WTC11 (cell line): ENCODE measurements at regions not wholly inside any gene's neighbourhood (a gene's known extent, or its start where the extent isn't known, plus 50 kb on each side); places are given as distances from the start of the nearest gene placed in this dataset.

Experiments
- ATAC-seq: fragments of 200-7000 bp; cut with Tn5 transposase; 2 replicates; pipeline ENCODE4 v1.10.0; 2021; ENCODE audit warnings: mild to moderate bottlenecking, moderate library complexity
- CTCF ChIA-PET: fragments of 300-600 bp; sonication (Branson Sonifier 250); formaldehyde crosslinking; loops from one replicate; lab custom pipeline; 2021; ENCODE audit warnings: antibody characterized with exemption; lab: Charles Lee
- POLR2A ChIA-PET: fragments of 350-600 bp; sonication (Branson Sonifier 250); formaldehyde crosslinking; loops from one replicate; lab custom pipeline; 2021; ENCODE audit warnings: antibody characterized with exemption; lab: Charles Lee
- DNase-seq: peaks from one replicate; pipeline ENCODE4 v3.0.0; 2021; ENCODE audit warnings: low spot score
- H3K27ac Mint-ChIP-seq: 2 replicates; pipeline ENCODE4 v1.8.0; 2021; ENCODE audit warnings: mixed read lengths
- H3K27me3 Mint-ChIP-seq: 2 replicates; pipeline ENCODE4 v1.8.0; 2021; ENCODE audit warnings: low read depth, mild to moderate bottlenecking, moderate library complexity, mixed read lengths
- H3K36me3 Mint-ChIP-seq: 2 replicates; pipeline ENCODE4 v1.8.0; 2021; ENCODE audit warnings: mixed read lengths
- H3K4me1 Mint-ChIP-seq: 2 replicates; pipeline ENCODE4 v1.8.0; 2022; ENCODE audit warnings: mixed read lengths
- H3K4me3 Mint-ChIP-seq: 2 replicates; pipeline ENCODE4 v1.8.0; 2021; ENCODE audit warnings: mild to moderate bottlenecking, moderate library complexity, mixed read lengths
- H3K9me3 Mint-ChIP-seq: 2 replicates; pipeline ENCODE4 v1.8.0; 2021; ENCODE audit warnings: mixed read lengths
- ATF1 ChIP-seq: sonication (generic); formaldehyde crosslinking; IDR thresholded peaks from 2 replicates; pipeline ENCODE4 v1.8.1; 2023; ENCODE audit warnings: mild to moderate bottlenecking, moderate library complexity, missing genetic modification reagents
- CREB1 ChIP-seq: sonication (generic); formaldehyde crosslinking; IDR thresholded peaks from 2 replicates; pipeline ENCODE4 v1.8.0; 2023; ENCODE audit warnings: mild to moderate bottlenecking, missing genetic modification reagents
- CREM ChIP-seq: sonication (generic); formaldehyde crosslinking; IDR thresholded peaks from 2 replicates; pipeline ENCODE4 v1.8.1; 2022; ENCODE audit warnings: mild to moderate bottlenecking, missing genetic modification reagents, moderate library complexity
- ELF4 ChIP-seq: sonication (generic); formaldehyde crosslinking; IDR thresholded peaks from 2 replicates; pipeline ENCODE4 v1.8.1; 2022; ENCODE audit warnings: low read depth, mild to moderate bottlenecking, moderate library complexity, missing genetic modification reagents
- HMGA2 ChIP-seq: fragments of 250-450 bp; sonication (Bioruptor Pico); IDR thresholded peaks from 2 replicates; pipeline ENCODE4 v1.4.0; 2021; ENCODE audit warnings: mild to moderate bottlenecking, moderate library complexity
- JUN ChIP-seq: sonication (generic); formaldehyde crosslinking; IDR thresholded peaks from 2 replicates; pipeline ENCODE4 v1.8.0; 2023; ENCODE audit warnings: mild to moderate bottlenecking, missing genetic modification reagents
- MYBL2 ChIP-seq: sonication (generic); formaldehyde crosslinking; IDR thresholded peaks from 2 replicates; pipeline ENCODE4 v1.8.1; 2023; ENCODE audit warnings: mild to moderate bottlenecking, moderate library complexity, missing genetic modification reagents
- NFE2L1 ChIP-seq: sonication (generic); formaldehyde crosslinking; IDR thresholded peaks from 2 replicates; pipeline ENCODE4 v1.8.1; 2023; ENCODE audit warnings: missing genetic modification reagents
- SMAD4 ChIP-seq: sonication (generic); formaldehyde crosslinking; IDR thresholded peaks from 2 replicates; pipeline ENCODE4 v1.8.0; 2022; ENCODE audit warnings: mild to moderate bottlenecking, missing genetic modification reagents
- ZNF263 ChIP-seq: sonication (generic); formaldehyde crosslinking; IDR thresholded peaks from 2 replicates; pipeline ENCODE4 v1.8.1; 2022; ENCODE audit warnings: low read depth, mild to moderate bottlenecking, moderate library complexity, missing genetic modification reagents
- ZNF396 ChIP-seq: fragments of 250-450 bp; sonication (Bioruptor Pico); IDR thresholded peaks from 2 replicates; pipeline ENCODE4 v1.8.0; 2021; ENCODE audit warnings: mild to moderate bottlenecking, moderate library complexity, borderline replicate concordance
- ZNF671 ChIP-seq: fragments of 250-450 bp; sonication (Bioruptor Pico); IDR thresholded peaks from 2 replicates; pipeline ENCODE4 v1.8.0; 2021; ENCODE audit warnings: mild to moderate bottlenecking
- TF ChIP-seq, protein P1 (sequence below): sonication (generic); formaldehyde crosslinking; IDR thresholded peaks from 2 replicates; pipeline ENCODE4 v1.8.0; 2022; ENCODE audit warnings: missing genetic modification reagents
- TF ChIP-seq, protein P2 (sequence below): fragments of 250-450 bp; sonication (Bioruptor Pico); IDR thresholded peaks from 2 replicates; pipeline ENCODE4 v1.9.0; 2021; ENCODE audit warnings: moderate library complexity, mild to moderate bottlenecking, inconsistent platforms, borderline replicate concordance
- TF ChIP-seq, protein P3 (sequence below): fragments of 250-450 bp; sonication (Bioruptor Pico); IDR thresholded peaks from 2 replicates; pipeline ENCODE4 v1.9.0; 2021; ENCODE audit warnings: mild to moderate bottlenecking
- TF ChIP-seq, protein P4 (sequence below): sonication (generic); formaldehyde crosslinking; IDR thresholded peaks from 2 replicates; pipeline ENCODE4 v1.8.0; 2023; ENCODE audit warnings: mild to moderate bottlenecking, missing genetic modification reagents
- TF ChIP-seq, protein P5 (sequence below): fragments of 250-450 bp; sonication (Bioruptor Pico); conservative IDR thresholded peaks from 2 replicates; pipeline ENCODE4 v1.9.0; 2021; ENCODE audit warnings: mild to moderate bottlenecking
- TF ChIP-seq, protein P6 (sequence below): sonication (generic); formaldehyde crosslinking; IDR thresholded peaks from 2 replicates; pipeline ENCODE4 v1.8.0; 2022; ENCODE audit warnings: mild to moderate bottlenecking, missing genetic modification reagents

DNA sequence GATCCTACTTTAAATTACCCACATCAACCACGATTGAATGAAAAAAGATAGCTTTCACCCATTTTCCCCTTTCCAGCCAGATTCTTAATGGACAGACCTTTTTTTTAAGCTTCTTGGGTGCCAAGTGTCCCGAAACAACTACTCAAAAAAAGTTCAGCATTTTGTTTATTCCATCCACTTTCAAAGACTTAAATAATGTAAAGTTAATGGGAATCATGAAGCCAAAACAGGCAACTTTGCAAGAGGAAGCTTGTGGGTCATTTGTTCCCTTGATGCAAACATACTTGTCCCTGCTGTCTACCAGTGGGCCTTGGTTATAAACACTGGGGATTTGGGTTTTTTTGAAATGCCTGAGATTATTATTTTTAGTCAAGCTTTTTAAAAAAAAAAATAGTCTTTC is 414.0 kb upstream of the PSMD7 start:
- DNase-seq (no peak), ATAC-seq (no peak)
- no peaks in the 10 kb centered on the region for H3K36me3 Mint-ChIP-seq
- H3K9me3 Mint-ChIP-seq, result no peaks in the 10 kb centered on the region
- H3K27ac Mint-ChIP-seq, result no peak overlapping the region
- TF ChIP-seq, protein P1, sequence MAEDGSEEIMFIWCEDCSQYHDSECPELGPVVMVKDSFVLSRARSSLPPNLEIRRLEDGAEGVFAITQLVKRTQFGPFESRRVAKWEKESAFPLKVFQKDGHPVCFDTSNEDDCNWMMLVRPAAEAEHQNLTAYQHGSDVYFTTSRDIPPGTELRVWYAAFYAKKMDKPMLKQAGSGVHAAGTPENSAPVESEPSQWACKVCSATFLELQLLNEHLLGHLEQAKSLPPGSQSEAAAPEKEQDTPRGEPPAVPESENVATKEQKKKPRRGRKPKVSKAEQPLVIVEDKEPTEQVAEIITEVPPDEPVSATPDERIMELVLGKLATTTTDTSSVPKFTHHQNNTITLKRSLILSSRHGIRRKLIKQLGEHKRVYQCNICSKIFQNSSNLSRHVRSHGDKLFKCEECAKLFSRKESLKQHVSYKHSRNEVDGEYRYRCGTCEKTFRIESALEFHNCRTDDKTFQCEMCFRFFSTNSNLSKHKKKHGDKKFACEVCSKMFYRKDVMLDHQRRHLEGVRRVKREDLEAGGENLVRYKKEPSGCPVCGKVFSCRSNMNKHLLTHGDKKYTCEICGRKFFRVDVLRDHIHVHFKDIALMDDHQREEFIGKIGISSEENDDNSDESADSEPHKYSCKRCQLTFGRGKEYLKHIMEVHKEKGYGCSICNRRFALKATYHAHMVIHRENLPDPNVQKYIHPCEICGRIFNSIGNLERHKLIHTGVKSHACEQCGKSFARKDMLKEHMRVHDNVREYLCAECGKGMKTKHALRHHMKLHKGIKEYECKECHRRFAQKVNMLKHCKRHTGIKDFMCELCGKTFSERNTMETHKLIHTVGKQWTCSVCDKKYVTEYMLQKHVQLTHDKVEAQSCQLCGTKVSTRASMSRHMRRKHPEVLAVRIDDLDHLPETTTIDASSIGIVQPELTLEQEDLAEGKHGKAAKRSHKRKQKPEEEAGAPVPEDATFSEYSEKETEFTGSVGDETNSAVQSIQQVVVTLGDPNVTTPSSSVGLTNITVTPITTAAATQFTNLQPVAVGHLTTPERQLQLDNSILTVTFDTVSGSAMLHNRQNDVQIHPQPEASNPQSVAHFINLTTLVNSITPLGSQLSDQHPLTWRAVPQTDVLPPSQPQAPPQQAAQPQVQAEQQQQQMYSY (CRISPR knock-in tag), result no peak
- TF ChIP-seq SMAD4 (CRISPR knock-in tag) (no peak), JUN (CRISPR knock-in tag) (no peak), ZNF263 (no peak), ATF1 (CRISPR knock-in tag) (no peak), NFE2L1 (CRISPR knock-in tag) (no peak), HMGA2 (no peak), ZNF396 (no peak), CREM (CRISPR knock-in tag) (no peak), ZNF671 (CRISPR knock-in tag) (no peak), MYBL2 (CRISPR knock-in tag) (no peak), ELF4 (CRISPR knock-in tag) (no peak), CREB1 (no peak)
- TF ChIP-seq, protein P2, sequence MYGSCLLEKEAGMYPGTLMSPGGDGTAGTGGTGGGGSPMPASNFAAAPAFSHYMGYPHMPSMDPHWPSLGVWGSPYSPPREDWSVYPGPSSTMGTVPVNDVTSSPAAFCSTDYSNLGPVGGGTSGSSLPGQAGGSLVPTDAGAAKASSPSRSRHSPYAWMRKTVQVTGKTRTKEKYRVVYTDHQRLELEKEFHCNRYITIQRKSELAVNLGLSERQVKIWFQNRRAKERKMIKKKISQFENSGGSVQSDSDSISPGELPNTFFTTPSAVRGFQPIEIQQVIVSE, result no peak
- TF ChIP-seq, protein P3, sequence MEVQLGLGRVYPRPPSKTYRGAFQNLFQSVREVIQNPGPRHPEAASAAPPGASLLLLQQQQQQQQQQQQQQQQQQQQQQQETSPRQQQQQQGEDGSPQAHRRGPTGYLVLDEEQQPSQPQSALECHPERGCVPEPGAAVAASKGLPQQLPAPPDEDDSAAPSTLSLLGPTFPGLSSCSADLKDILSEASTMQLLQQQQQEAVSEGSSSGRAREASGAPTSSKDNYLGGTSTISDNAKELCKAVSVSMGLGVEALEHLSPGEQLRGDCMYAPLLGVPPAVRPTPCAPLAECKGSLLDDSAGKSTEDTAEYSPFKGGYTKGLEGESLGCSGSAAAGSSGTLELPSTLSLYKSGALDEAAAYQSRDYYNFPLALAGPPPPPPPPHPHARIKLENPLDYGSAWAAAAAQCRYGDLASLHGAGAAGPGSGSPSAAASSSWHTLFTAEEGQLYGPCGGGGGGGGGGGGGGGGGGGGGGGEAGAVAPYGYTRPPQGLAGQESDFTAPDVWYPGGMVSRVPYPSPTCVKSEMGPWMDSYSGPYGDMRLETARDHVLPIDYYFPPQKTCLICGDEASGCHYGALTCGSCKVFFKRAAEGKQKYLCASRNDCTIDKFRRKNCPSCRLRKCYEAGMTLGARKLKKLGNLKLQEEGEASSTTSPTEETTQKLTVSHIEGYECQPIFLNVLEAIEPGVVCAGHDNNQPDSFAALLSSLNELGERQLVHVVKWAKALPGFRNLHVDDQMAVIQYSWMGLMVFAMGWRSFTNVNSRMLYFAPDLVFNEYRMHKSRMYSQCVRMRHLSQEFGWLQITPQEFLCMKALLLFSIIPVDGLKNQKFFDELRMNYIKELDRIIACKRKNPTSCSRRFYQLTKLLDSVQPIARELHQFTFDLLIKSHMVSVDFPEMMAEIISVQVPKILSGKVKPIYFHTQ (CRISPR knock-in tag), result no peak
- TF ChIP-seq, protein P4, sequence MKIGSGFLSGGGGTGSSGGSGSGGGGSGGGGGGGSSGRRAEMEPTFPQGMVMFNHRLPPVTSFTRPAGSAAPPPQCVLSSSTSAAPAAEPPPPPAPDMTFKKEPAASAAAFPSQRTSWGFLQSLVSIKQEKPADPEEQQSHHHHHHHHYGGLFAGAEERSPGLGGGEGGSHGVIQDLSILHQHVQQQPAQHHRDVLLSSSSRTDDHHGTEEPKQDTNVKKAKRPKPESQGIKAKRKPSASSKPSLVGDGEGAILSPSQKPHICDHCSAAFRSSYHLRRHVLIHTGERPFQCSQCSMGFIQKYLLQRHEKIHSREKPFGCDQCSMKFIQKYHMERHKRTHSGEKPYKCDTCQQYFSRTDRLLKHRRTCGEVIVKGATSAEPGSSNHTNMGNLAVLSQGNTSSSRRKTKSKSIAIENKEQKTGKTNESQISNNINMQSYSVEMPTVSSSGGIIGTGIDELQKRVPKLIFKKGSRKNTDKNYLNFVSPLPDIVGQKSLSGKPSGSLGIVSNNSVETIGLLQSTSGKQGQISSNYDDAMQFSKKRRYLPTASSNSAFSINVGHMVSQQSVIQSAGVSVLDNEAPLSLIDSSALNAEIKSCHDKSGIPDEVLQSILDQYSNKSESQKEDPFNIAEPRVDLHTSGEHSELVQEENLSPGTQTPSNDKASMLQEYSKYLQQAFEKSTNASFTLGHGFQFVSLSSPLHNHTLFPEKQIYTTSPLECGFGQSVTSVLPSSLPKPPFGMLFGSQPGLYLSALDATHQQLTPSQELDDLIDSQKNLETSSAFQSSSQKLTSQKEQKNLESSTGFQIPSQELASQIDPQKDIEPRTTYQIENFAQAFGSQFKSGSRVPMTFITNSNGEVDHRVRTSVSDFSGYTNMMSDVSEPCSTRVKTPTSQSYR (CRISPR knock-in tag), result no peak
- TF ChIP-seq, protein P5, sequence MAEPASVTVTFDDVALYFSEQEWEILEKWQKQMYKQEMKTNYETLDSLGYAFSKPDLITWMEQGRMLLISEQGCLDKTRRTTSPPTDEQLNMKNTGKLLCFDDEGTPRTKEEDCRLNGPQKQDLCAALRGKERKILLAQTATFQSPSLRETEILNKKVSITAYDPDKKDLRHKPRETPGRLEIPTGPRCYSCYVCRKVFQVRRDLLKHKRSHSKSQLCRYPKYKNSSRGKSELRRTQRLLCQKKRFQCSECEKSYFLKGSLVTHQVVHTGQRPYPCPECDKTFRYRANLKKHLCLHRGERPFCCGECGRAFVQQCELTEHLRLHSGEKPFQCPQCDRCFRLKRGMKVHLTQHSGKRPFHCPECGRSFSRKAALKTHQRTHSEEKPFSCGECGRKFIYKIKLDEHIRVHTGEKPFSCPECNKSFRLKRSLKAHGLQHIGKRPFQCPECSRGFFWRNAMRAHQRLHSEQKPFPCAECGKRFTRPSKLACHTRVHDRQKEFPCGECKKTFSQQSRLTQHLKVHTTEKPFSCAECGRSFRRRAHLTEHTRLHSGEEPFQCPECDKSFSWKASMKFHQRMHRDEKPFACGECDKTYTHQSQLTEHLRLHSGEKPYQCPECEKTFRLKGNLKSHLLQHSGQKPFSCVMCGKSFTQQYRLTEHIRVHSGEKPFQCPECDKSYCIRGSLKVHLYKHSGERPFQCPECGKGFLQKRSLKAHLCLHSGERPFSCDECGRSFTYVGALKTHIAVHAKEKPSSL (CRISPR knock-in tag), result no peak
- TF ChIP-seq, protein P6, sequence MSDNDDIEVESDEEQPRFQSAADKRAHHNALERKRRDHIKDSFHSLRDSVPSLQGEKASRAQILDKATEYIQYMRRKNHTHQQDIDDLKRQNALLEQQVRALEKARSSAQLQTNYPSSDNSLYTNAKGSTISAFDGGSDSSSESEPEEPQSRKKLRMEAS (CRISPR knock-in tag), result no peak
- H3K27me3 Mint-ChIP-seq, result no peaks in the 10 kb centered on the region
- ChIA-PET CTCF (interaction anchor here (1.2 to 3.2 kb wide), 3 partner anchors 74 to 344 kb away, joined by 7 to 10 read pairs (median 10); no protein-coding TSS in a partner anchor), POLR2A (no interaction called here)
- H3K4me3 Mint-ChIP-seq, result no peak overlapping the region
- peaks cover 29% of the 10 kb centered on the region for H3K4me1 Mint-ChIP-seq
